ENCODE measurements at regions not wholly inside any gene's neighbourhood (a gene's known extent, or its start where the extent isn't known, plus 50 kb on each side); places are given as distances from the start of the nearest gene placed in this dataset.

GRCh38 chr10:32187686-32188085 lies 131.5 kb upstream of the KIF5B start:
- TF ChIP-seq, protein P1, sequence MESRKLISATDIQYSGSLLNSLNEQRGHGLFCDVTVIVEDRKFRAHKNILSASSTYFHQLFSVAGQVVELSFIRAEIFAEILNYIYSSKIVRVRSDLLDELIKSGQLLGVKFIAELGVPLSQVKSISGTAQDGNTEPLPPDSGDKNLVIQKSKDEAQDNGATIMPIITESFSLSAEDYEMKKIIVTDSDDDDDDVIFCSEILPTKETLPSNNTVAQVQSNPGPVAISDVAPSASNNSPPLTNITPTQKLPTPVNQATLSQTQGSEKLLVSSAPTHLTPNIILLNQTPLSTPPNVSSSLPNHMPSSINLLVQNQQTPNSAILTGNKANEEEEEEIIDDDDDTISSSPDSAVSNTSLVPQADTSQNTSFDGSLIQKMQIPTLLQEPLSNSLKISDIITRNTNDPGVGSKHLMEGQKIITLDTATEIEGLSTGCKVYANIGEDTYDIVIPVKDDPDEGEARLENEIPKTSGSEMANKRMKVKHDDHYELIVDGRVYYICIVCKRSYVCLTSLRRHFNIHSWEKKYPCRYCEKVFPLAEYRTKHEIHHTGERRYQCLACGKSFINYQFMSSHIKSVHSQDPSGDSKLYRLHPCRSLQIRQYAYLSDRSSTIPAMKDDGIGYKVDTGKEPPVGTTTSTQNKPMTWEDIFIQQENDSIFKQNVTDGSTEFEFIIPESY (IDR thresholded peaks at IDR 0.05; ENCODE audit: extremely low read depth, insufficient replicate concordance, low read length): no peak
- no peak for TF ChIP-seq POLR2AphosphoS5 (IDR thresholded peaks at IDR 0.05; ENCODE audit: low read depth, low read length)
